AG04449 (cell line): ENCODE measurements at regions not wholly inside any gene's neighbourhood (a gene's known extent, or its start where the extent isn't known, plus 50 kb on each side); places are given as distances from the start of the nearest gene placed in this dataset.

Experiments
- CTCF ChIA-PET: fragments of 350-600 bp; formaldehyde crosslinking; extraction: SDS; loops from one replicate; lab custom pipeline; 2021; ENCODE audit warnings: antibody characterized with exemption; lab: Yijun Ruan, JAX
- POLR2A ChIA-PET: fragments of 400-600, 350-600 bp; formaldehyde crosslinking; extraction: SDS; loops from one replicate; lab custom pipeline; 2020; ENCODE audit warnings: antibody characterized with exemption, inconsistent platforms; lab: Yijun Ruan, JAX
- DNase-seq: peaks from one replicate; pipeline ENCODE4 v3.0.0-alpha.2; 2010; ENCODE audit warnings: low read depth, low spot score
- H3K4me3 ChIP-seq: 2 replicates; pipeline ENCODE4 v1.5.1; 2011; ENCODE audit warnings: low read depth, mild to moderate bottlenecking, control low read depth, low read length
- TF ChIP-seq, protein P1 (sequence below): IDR thresholded peaks from one replicate; pipeline ENCODE4 v1.5.1; 2011; ENCODE audit warnings: mild to moderate bottlenecking, moderate library complexity, low read length, control low read depth, inconsistent platforms; ENCODE audit not compliant: insufficient read depth; ENCODE audit errors: missing control alignments

DNA sequence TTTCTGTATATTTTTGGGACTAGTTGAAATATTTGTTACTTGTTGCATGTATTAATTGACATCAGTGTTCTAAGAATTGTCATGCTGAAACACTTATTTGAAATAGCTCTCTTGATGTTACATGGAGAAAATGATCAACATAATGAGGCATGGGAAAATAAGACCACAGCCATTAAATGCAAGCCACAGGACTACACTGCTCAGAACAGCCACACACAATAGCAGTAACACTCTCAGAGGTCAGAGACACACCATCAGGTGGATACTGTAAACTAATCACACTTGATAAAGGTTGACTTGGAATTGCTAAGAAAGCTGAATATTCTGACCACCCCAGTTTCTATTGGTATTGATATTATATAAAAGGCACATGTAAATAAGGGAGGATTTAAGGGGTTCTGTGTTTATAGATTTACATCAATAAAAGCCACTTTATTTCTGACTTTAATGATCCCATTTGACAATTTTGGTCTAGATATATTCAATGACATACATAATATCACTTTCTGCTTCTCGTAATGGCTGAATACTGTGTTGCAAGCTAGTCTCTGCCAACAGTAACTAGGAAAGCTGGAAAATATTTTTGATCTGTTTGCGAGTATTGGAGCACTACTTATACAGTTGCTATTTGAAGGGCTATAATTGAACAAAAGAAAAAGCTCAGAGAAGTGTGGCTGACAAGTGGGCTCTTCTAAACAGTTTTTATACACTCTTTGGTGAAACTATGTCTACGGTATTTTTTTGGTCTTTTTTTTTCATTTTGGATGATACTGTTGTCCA is 876.5 kb upstream of the INTU start:
- TF ChIP-seq, protein P1, sequence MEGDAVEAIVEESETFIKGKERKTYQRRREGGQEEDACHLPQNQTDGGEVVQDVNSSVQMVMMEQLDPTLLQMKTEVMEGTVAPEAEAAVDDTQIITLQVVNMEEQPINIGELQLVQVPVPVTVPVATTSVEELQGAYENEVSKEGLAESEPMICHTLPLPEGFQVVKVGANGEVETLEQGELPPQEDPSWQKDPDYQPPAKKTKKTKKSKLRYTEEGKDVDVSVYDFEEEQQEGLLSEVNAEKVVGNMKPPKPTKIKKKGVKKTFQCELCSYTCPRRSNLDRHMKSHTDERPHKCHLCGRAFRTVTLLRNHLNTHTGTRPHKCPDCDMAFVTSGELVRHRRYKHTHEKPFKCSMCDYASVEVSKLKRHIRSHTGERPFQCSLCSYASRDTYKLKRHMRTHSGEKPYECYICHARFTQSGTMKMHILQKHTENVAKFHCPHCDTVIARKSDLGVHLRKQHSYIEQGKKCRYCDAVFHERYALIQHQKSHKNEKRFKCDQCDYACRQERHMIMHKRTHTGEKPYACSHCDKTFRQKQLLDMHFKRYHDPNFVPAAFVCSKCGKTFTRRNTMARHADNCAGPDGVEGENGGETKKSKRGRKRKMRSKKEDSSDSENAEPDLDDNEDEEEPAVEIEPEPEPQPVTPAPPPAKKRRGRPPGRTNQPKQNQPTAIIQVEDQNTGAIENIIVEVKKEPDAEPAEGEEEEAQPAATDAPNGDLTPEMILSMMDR = no peak
- H3K4me3 ChIP-seq = no peak overlapping the region
- ChIA-PET CTCF (interaction anchor here (1.1 kb wide), 1 partner anchor 14 kb away, joined by 3 read pairs; no protein-coding TSS in a partner anchor), POLR2A (no interaction called here)
- DNase-seq = no peak

DNA sequence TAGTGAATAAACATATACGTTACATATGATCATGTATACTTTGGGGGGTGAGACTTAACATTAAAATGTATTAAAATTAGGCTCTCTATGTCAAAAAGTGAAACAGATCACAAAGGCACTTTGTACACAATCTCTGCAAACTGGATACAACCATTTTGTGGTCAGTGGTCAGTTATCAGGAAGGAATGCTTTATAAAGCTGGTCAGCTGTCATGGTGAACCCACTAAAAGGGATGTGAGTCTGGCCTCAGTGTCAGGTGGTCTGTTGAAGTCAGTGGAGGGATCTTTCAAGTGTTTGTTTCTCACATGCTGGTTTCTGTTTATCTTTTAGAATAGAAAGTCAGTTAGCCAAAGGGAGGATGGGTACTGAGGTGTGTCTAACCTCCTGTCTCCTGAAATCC is 875.5 kb upstream of the INTU start:
- TF ChIP-seq, protein P1 = no peak
- no peak overlapping the region for H3K4me3 ChIP-seq
- no peak for DNase-seq
- ChIA-PET CTCF (no interaction called here), POLR2A (no interaction called here)

DNA sequence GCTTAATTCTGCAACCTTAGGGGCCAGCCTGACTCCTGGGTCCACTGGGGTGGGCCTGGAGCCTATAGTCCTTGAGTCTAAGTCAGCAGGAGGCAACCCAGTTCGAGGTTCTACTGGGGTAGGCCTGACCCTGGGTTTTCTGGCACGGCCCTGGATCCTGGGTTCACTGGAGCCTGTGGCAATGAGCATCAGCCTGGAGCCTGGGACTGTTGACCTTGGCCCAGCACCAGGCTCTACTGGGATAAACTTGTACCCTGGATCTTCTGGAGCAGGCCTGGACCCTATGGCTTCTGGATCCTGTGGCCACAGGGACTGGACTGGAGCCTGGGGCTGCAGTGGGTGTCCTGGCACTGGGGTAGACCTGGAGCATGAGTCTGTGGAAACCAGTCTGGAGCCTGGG is 874.3 kb upstream of the INTU start:
- CTCF ChIA-PET = no interaction called here
- TF ChIP-seq, protein P1 = no peak
- no peak for DNase-seq
- POLR2A ChIA-PET = no interaction called here
- H3K4me3 ChIP-seq = no peak overlapping the region

DNA sequence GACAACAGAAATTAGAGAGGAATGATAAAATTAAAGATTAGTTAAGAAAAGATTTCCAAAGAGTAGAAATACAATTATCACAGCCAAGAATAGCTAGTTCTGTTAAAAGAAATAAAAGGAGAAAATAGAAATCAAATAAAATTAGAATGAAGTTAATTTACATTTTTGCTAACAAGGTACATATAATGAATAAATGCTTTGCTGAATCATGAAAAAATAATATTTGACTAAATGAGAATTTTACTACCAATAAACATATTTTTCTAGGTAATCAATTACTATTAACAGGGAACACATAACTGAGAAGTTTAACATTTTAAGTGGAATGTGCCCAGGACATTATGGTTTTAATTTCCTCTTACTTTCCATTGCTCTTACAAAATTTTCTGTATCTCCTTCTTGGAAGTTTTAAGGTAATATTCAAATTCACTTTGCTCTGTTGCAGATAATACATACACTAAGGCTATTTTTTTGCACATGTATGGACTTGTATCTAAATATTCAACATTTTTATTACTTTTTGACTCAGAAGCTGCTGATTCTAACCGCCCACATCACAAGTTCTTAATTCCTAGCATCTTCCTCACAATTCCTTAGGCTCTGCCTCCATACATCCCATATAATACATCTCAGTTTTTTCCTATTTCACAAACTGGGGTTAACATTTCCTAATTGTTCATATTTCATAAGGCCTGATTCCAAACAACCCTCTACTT is 870.7 kb upstream of the INTU start:
- ChIA-PET POLR2A (no interaction called here), CTCF (no interaction called here)
- TF ChIP-seq, protein P1 = no peak
- no peak overlapping the region for H3K4me3 ChIP-seq
- no peak for DNase-seq

DNA sequence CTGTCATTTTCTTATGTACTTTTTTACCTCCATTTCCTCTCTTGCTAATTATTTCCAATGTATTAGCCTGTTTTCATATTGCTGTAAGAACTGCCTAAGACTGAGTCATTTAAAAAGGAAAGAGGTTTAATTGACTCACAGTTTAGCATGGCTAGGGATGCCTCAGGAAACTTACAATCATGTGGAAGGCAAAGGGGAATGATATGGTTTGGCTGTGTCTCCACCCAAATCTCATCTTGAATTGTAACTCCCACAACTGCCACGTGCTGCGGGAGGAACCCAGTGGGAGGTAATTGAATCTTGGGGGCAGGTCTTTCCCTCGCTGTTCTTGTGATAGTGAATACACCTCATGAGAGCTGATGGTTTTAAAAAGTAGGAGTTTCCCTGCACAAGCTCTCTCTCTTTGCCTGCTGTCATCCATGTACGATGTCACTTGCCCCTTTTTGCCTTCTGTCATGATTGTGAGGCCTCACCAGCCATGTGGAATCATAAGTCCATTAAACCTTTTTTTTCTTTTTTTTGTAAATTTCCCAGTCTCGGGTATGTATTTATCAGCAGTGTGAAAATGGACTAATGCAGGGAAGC is 870.0 kb upstream of the INTU start:
- H3K4me3 ChIP-seq = no peak overlapping the region
- TF ChIP-seq, protein P1 = no peak
- POLR2A ChIA-PET = no interaction called here
- CTCF ChIA-PET = no interaction called here
- no peak for DNase-seq

DNA sequence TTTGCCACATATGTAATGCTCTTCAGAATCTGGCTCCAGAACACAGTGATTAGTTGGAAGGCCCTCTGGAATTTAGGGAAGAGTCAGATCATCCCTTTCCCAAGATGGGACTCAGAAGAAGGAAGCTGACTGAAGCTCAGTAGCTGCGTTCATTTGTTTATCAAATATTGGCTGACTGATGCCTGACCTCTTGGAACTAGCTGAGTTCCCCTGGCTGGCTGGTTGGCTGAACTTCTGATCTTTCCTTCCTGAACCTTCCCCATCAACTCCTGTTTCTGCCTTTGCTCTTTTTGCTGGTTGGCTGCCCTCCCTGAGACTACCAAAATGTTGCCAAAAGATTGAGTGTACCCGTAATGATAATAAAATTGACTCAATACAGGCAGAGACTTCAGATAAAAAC is 866.5 kb upstream of the INTU start:
- H3K4me3 ChIP-seq = no peak overlapping the region
- no peak for DNase-seq
- TF ChIP-seq, protein P1 = no peak
- CTCF ChIA-PET = no interaction called here
- POLR2A ChIA-PET = no interaction called here
